Transverse colon (tissue), 4 donors: ENCODE measurements at regions not wholly inside any gene's neighbourhood (a gene's known extent, or its start where the extent isn't known, plus 50 kb on each side); places are given as distances from the start of the nearest gene placed in this dataset.

ENCODE experiments used
- DNase-seq: peaks from one replicate; pipeline ENCODE4 v3.0.0-alpha.2; 2019
- H3K27ac ChIP-seq, 4 donors: fragments of 200-600 bp; sonication (generic); 2 replicates each; pipeline ENCODE4 v1.5.1; 2016 to 2018; ENCODE audit warnings: inconsistent platforms in 4 of 4
- H3K27me3 ChIP-seq: fragments of 200-600 bp; sonication (generic); 2 replicates; pipeline ENCODE4 v1.5.1; 2017; ENCODE audit warnings: inconsistent platforms
- H3K36me3 ChIP-seq, 4 donors: fragments of 200-600 bp; sonication (generic); 2 replicates each; pipeline ENCODE4 v1.5.1; 2017 to 2019; ENCODE audit warnings: inconsistent platforms in 4 of 4
- H3K4me1 ChIP-seq, 4 donors: fragments of 200-600 bp; sonication (generic); 2 replicates each; pipeline ENCODE4 v1.5.1; 2017 to 2020; ENCODE audit warnings: inconsistent platforms in 4 of 4
- H3K4me3 ChIP-seq, 4 donors: fragments of 200-600 bp; sonication (generic); 1 replicate in 1 of 4; 2 replicates in 3 of 4; pipeline versions ENCODE4 v1.5.1 to v1.6.1; 2017 to 2019; ENCODE audit warnings: inconsistent platforms in 4 of 4
- H3K9me3 ChIP-seq, 2 donors: fragments of 200-600 bp; sonication (generic); 2 replicates each; pipeline ENCODE4 v1.5.1; 2017 to 2019; ENCODE audit warnings: inconsistent platforms in 2 of 2
- CTCF ChIP-seq, 5 experiments: fragments of 200-600 bp in 3 of 5; fragments of 450-650 bp in 2 of 5; sonication (generic) in 3 of 5; IDR thresholded peaks; 1 replicate in 2 of 5; 2 replicates in 3 of 5; pipeline ENCODE4 v1.5.1; 2016 to 2017; ENCODE audit warnings: antibody characterized with exemption in 5 of 5, inconsistent platforms in 3 of 5, mild to moderate bottlenecking in 2 of 5, moderate library complexity in 1 of 5
- EP300 ChIP-seq: sonication (generic); formaldehyde crosslinking; IDR thresholded peaks from one replicate; pipeline ENCODE4 v1.6.1; 2017; ENCODE audit warnings: antibody characterized with exemption, low read depth
- POLR2A ChIP-seq: fragments of 450-650 bp; IDR thresholded peaks from one replicate; pipeline ENCODE4 v1.6.1; 2016; ENCODE audit warnings: antibody characterized with exemption, mild to moderate bottlenecking, moderate library complexity
- POLR2AphosphoS5 ChIP-seq, 3 donors: sonication (generic); formaldehyde crosslinking; IDR thresholded peaks; one replicate each; pipeline ENCODE4 v1.6.1; 2016; ENCODE audit warnings: antibody characterized with exemption in 3 of 3
- WGBS, 2 donors: methylation state at CpG; one replicate each; pipeline ENCODE4 v1.1.5; 2018; ENCODE audit warnings: low coverage in 1 of 2; 5-methylcytosine and 5-hydroxymethylcytosine counted together
- in situ Hi-C, 4 donors: fragments of 200-750 bp; cut with MboI; loops; one replicate each; pipeline versions ENCODE4 v1.15.0 to v1.15.1; 2017; ENCODE audit warnings: low sequenced_read_pairs in 3 of 4, low pct_ligation_motif_present in 1 of 4, low pct_unique_long_range_greater_than_20kb in 1 of 4
- intact Hi-C: fragments of 100-400 bp; cut with DNase I; formaldehyde crosslinking; loops from one replicate; pipeline ENCODE4 v1.15.1; 2023; ENCODE audit warnings: low total_unique reads

GRCh38 chr14:86217523-86217922 is 687.6 kb downstream of the FLRT2 start:
- DNase-seq, result no peak
- H3K4me1 ChIP-seq, result no peaks in the 10 kb centered on the region
- TF ChIP-seq CTCF (IDR thresholded peaks at IDR 0.05), result no peak
- no peak for TF ChIP-seq POLR2A
- no peak for TF ChIP-seq POLR2AphosphoS5 (IDR thresholded peaks at IDR 0.05)
- no peak for TF ChIP-seq EP300
- H3K36me3 ChIP-seq, result no peaks in the 10 kb centered on the region
- intact Hi-C loops (no loop called here), in situ Hi-C loops (no loop called here)
- H3K4me3 ChIP-seq, result no peak overlapping the region
- 80 to 87% methylated on average over 4 to 14 of the region's 14 CpGs for WGBS, 2 donors
- H3K9me3 ChIP-seq, result no peaks in the 10 kb centered on the region
- no peak overlapping the region for H3K27ac ChIP-seq
- H3K27me3 ChIP-seq, result no peaks in the 10 kb centered on the region

GRCh38 chr14:86203843-86204242 is 673.9 kb downstream of the FLRT2 start:
- no peak overlapping the region for H3K27ac ChIP-seq
- H3K4me1 ChIP-seq, result no peaks in the 10 kb centered on the region
- no peaks in the 10 kb centered on the region for H3K27me3 ChIP-seq
- H3K9me3 ChIP-seq, result no peaks in the 10 kb centered on the region
- WGBS, 2 donors, result 61 to 62% methylated on average over 1 of the region's 1 CpG
- H3K4me3 ChIP-seq, result no peak overlapping the region
- DNase-seq, result no peak
- TF ChIP-seq EP300 (no peak), CTCF (IDR thresholded peaks at IDR 0.05) (no peak), POLR2A (no peak)
- intact Hi-C loops (no loop called here), in situ Hi-C loops (no loop called here)
- H3K36me3 ChIP-seq, result no peaks in the 10 kb centered on the region

GRCh38 chr14:86196471-86196870 is 666.5 kb downstream of the FLRT2 start:
- H3K27me3 ChIP-seq, result no peaks in the 10 kb centered on the region
- intact Hi-C loops (no loop called here), in situ Hi-C loops (no loop called here)
- no peaks in the 10 kb centered on the region for H3K4me1 ChIP-seq
- no peaks in the 10 kb centered on the region for H3K36me3 ChIP-seq
- 41 to 42% methylated on average over 4 of the region's 4 CpGs for WGBS, 2 donors
- no peak overlapping the region for H3K4me3 ChIP-seq
- no peaks in the 10 kb centered on the region for H3K9me3 ChIP-seq
- TF ChIP-seq POLR2A (no peak), EP300 (no peak), CTCF (IDR thresholded peaks at IDR 0.05) (no peak), POLR2AphosphoS5 (IDR thresholded peaks at IDR 0.05) (no peak)
- no peak for DNase-seq
- no peak overlapping the region for H3K27ac ChIP-seq

- TF ChIP-seq POLR2A (no peak), POLR2AphosphoS5 (IDR thresholded peaks at IDR 0.05) (no peak), EP300 (no peak)
- Histone ChIP-seq H3K27ac (no peak overlapping the region), H3K9me3 (no peaks in the 10 kb centered on the region), H3K27me3 (no peaks in the 10 kb centered on the region), H3K36me3 (no peaks in the 10 kb centered on the region), H3K4me3 (no peak overlapping the region), H3K4me1 (no peaks in the 10 kb centered on the region)
- in situ Hi-C loops, result no loop called here
- DNase-seq, result no peak
- intact Hi-C loops, result no loop called here
- WGBS, 2 donors, result 71 to 89% methylated on average over 3 of the region's 3 CpGs
These were observed 663.8 kb downstream of the FLRT2 start for GRCh38 chr14:86193756-86194155.

- WGBS, 2 donors, result 81 to 88% methylated on average over 3 to 6 of the region's 6 CpGs
- no peaks in the 10 kb centered on the region for H3K9me3 ChIP-seq
- in situ Hi-C loops, result no loop called here
- TF ChIP-seq POLR2AphosphoS5 (IDR thresholded peaks at IDR 0.05), result no peak
- no peak for TF ChIP-seq EP300
- no peak for TF ChIP-seq CTCF (IDR thresholded peaks at IDR 0.05)
- no peak for TF ChIP-seq POLR2A
- no peaks in the 10 kb centered on the region for H3K36me3 ChIP-seq
- H3K27me3 ChIP-seq, result no peaks in the 10 kb centered on the region
- no peak for DNase-seq
- intact Hi-C loops, result loop anchor here (5.0 kb wide), 1 partner anchor 577 kb away; no protein-coding TSS in a partner anchor
- H3K27ac ChIP-seq, result no peak overlapping the region
- no peaks in the 10 kb centered on the region for H3K4me1 ChIP-seq
- no peak overlapping the region for H3K4me3 ChIP-seq
These were observed 650.0 kb downstream of the FLRT2 start for GRCh38 chr14:86179980-86180379.
